ENCODE measurements at regions not wholly inside any gene's neighbourhood (a gene's known extent, or its start where the extent isn't known, plus 50 kb on each side); places are given as distances from the start of the nearest gene placed in this dataset.
"Not testable (repeated sequence)": the region's sequence is repeated elsewhere in the genome, so short reads cannot be mapped to it uniquely, and the experiment has no call there.

GRCh38 chr5:96483878-96484277 is 50.8 kb upstream of the PCSK1 start:
- DNase-seq (ENCODE audit: low read depth), result no peak

- no peak for DNase-seq (ENCODE audit: low read depth)
Measured at GRCh38 chr5:96487859-96488258, 54.8 kb upstream of the PCSK1 start.

- no peak for DNase-seq (ENCODE audit: low read depth)
Measured at GRCh38 chr5:96489532-96489931, 56.5 kb upstream of the PCSK1 start.

GRCh38 chr5:96492459-96493047 is 59.5 kb upstream of the PCSK1 start:
- DNase-seq (ENCODE audit: low read depth), result no peak

GRCh38 chr5:96493219-96493790 is 60.3 kb upstream of the PCSK1 start:
- no peak for DNase-seq (ENCODE audit: low read depth)

GRCh38 chr5:96495412-96495811 is 62.4 kb upstream of the PCSK1 start:
- DNase-seq (ENCODE audit: low read depth), result not testable (repeated sequence)

- not testable (repeated sequence) for DNase-seq (ENCODE audit: low read depth)
Measured at GRCh38 chr5:96497027-96497426, 64.0 kb upstream of the PCSK1 start.

GRCh38 chr5:96499753-96500345 is 66.8 kb upstream of the PCSK1 start:
- DNase-seq (ENCODE audit: low read depth), result no peak

- DNase-seq (ENCODE audit: low read depth), result no peak
Measured at GRCh38 chr5:96501991-96502646, 69.1 kb upstream of the PCSK1 start.

- no peak for DNase-seq (ENCODE audit: low read depth)
Measured at GRCh38 chr5:96503501-96504236, 70.6 kb upstream of the PCSK1 start.

- no peak for DNase-seq (ENCODE audit: low read depth)
Measured at GRCh38 chr5:96506376-96506775, 73.3 kb upstream of the PCSK1 start.

- no peak for DNase-seq (ENCODE audit: low read depth)
Measured at GRCh38 chr5:96506866-96507527, 73.9 kb upstream of the PCSK1 start.

GRCh38 chr5:96509316-96509715 is 76.3 kb upstream of the PCSK1 start:
- no peak for DNase-seq (ENCODE audit: low read depth)

- no peak for DNase-seq (ENCODE audit: low read depth)
Measured at GRCh38 chr5:96509721-96510350, 76.8 kb upstream of the PCSK1 start.

- DNase-seq (ENCODE audit: low read depth), result no peak
Measured at GRCh38 chr5:96516631-96517071, 83.6 kb upstream of the PCSK1 start.

- DNase-seq (ENCODE audit: low read depth), result no peak
Measured at GRCh38 chr5:96517295-96517694, 84.2 kb upstream of the PCSK1 start.

GRCh38 chr5:96520345-96520744 is 87.3 kb upstream of the PCSK1 start:
- DNase-seq (ENCODE audit: low read depth), result no peak

- DNase-seq (ENCODE audit: low read depth), result no peak
Measured at GRCh38 chr5:96522635-96523355, 89.7 kb upstream of the PCSK1 start.

- DNase-seq (ENCODE audit: low read depth), result no peak
Measured at GRCh38 chr5:96527768-96528661, 95.0 kb upstream of the PCSK1 start.
